Activated T-cell treated with anti-CD3 and anti-CD28 coated beads for 1 hour (primary cell): ENCODE measurements at regions not wholly inside any gene's neighbourhood (a gene's known extent, or its start where the extent isn't known, plus 50 kb on each side); places are given as distances from the start of the nearest gene placed in this dataset.

ENCODE experiments used
- DNase-seq: peaks from one replicate; pipeline ENCODE4 v3.0.0-alpha.2; 2020; ENCODE audit warnings: low read depth

GRCh38 chr7:70986297-70986696 lies 145.6 kb upstream of the GALNT17 start:
- DNase-seq, result no peak

- DNase-seq, result no peak
Observed at GRCh38 chr7:70994176-70994575, 137.8 kb upstream of the GALNT17 start.

- DNase-seq, result no peak
Observed at GRCh38 chr7:70997261-70997660, 134.7 kb upstream of the GALNT17 start.

GRCh38 chr7:71005109-71005508 lies 126.8 kb upstream of the GALNT17 start:
- no peak for DNase-seq

- no peak for DNase-seq
Observed at GRCh38 chr7:71009636-71010035, 122.3 kb upstream of the GALNT17 start.

- no peak for DNase-seq
Observed at GRCh38 chr7:71015252-71015900, 116.6 kb upstream of the GALNT17 start.

- DNase-seq, result no peak
Observed at GRCh38 chr7:71016401-71016800, 115.5 kb upstream of the GALNT17 start.

GRCh38 chr7:71017602-71018001 lies 114.3 kb upstream of the GALNT17 start:
- DNase-seq, result no peak

GRCh38 chr7:71019706-71020105 lies 112.2 kb upstream of the GALNT17 start:
- DNase-seq, result no peak

- no peak for DNase-seq
Observed at GRCh38 chr7:71021131-71021530, 110.8 kb upstream of the GALNT17 start.

- DNase-seq, result no peak
Observed at GRCh38 chr7:71026680-71027079, 105.3 kb upstream of the GALNT17 start.

GRCh38 chr7:71034243-71034642 lies 97.7 kb upstream of the GALNT17 start:
- DNase-seq, result no peak

- DNase-seq, result no peak
Observed at GRCh38 chr7:71042591-71042990, 89.4 kb upstream of the GALNT17 start.

- DNase-seq, result no peak
Observed at GRCh38 chr7:71050492-71050891, 81.5 kb upstream of the GALNT17 start.

- DNase-seq, result no peak
Observed at GRCh38 chr7:71055504-71055903, 76.4 kb upstream of the GALNT17 start.

GRCh38 chr7:71077743-71078476 lies 54.0 kb upstream of the GALNT17 start:
- no peak for DNase-seq
